GM19395 (cell line): ENCODE measurements at regions not wholly inside any gene's neighbourhood (a gene's known extent, or its start where the extent isn't known, plus 50 kb on each side); places are given as distances from the start of the nearest gene placed in this dataset.
"Not testable (repeated sequence)": the region's sequence is repeated elsewhere in the genome, so short reads cannot be mapped to it uniquely, and the experiment has no call there.

Experiments
- ATAC-seq: cut with Tn5 transposase; IDR thresholded peaks from one replicate; pipeline ENCODE4 v1.9.1; 2021; ENCODE audit warnings: mild to moderate bottlenecking, moderate library complexity; ENCODE audit not compliant: unreplicated experiment

DNA sequence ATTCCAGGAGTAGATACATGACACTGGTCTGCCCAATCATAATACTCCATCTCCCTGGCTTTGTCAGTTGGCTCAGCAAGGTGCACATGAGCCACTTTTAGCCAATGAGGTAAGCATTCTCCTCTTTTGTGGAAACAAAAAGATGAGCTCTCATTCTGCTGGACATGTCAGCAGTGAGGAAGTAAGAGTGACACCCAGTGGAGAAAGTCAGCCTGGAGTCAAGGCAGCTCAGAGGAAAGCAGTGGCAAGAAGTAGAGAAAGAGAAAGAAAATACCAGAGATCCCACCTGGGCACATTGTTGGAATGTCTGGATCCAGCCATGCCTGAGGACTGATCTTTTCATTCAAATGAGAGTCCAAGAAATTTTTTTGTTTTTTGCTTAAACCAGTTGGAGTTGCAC, 496.9 kb upstream of the C16orf82 start:
- ATAC-seq, result no peak

GRCh38 chr16:26578748-26579147, 488.0 kb upstream of the C16orf82 start:
- no peak for ATAC-seq

DNA sequence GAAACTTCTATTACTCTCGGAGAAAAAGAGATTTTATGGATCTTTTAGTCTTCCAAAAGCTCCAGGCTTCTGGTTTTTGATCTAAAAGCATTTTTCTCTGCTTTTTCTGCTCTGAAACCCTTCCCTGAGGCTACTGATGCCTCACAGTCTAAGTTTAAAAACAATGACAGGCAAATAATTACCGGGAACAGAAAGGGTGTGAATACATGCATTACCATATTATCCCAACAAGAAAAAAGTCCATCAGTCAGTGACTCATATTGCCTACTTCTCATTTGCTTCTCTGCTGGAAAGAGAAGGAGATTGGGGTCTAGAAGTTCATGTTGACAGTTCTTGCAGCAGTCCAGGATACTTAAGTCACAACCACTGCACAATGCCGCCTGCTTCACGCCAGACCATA, 482.9 kb upstream of the C16orf82 start:
- no peak for ATAC-seq

GRCh38 chr16:26593700-26594099, 473.0 kb upstream of the C16orf82 start:
- ATAC-seq, result no peak

- ATAC-seq, result no peak
These were observed 472.1 kb upstream of the C16orf82 start for GRCh38 chr16:26594666-26595065.

DNA sequence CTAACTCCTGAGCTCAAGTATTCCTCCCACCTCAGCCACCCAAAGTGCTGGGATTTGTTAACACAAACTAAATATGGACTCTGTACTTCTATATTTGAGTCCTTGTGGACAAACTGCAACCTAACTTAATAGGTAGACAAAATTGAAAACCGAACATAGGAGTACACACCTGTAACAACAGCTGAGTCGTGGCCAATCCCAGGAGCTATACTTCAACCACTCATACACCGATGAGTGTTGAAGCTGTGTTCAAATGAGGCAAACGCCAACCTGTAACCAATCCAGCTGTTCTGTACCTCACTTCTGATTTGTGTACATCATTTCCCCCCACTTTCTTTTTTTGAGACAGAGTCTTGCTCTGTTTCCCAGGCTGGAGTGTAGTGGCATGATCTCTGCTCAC, 471.5 kb upstream of the C16orf82 start:
- no peak for ATAC-seq

DNA sequence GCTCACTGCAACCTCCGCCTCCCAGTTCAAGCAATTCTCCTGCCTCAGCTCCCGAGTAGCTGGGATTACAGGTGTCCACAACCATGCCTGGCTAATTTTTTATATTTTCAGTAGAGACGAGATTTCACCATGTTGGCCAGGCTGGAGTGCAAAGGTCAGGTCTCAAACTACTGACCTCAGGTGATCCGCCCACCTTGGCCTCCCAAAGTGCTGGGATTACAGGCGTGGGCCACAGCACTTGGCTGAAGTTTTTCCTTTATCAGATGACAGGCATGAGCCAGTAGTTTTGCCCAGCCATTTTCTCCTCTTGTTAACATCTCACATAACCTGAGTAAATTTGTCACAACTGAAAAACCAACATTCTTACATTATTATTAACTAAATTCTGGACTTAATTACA, 470.7 kb upstream of the C16orf82 start:
- ATAC-seq, result not testable (repeated sequence)

- no peak for ATAC-seq
These were observed 468.7 kb upstream of the C16orf82 start for GRCh38 chr16:26598061-26598460.

DNA sequence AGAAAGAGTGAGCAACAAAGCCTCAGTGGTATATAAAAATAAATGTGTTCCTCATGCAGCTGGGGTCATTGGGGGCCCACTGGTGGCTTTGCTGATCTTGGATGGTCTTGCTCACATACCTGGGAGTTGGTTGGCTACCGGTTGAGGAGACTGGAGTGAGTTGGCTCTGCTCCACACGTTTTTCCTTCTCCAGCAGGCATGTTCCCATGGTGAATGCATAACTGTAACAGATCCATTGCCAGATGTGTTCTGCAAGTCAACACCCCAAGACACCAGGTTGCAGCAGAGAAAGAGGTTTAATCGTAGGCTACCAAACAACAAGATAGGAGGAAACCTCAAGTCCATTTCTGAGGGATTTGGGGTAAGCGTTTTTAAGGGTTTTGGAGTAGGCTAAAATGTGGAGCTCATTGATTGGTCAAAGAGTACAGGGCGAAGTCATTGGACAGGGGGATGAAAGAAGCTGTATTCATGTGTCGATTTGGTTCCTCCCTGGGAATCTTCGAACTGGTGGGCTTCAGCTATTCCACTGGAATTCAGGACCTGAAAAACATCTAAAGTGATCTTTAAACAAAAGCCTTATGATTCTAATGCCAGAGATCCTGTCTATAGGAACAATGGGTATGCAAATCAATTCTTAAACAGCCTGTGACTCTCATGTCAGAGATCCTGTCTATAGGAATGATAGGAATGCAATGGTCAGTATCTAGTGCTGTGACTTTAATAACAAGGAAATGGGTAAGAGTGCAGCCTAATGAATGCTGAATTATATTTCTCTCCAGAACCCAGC, 467.5 kb upstream of the C16orf82 start:
- no peak for ATAC-seq

GRCh38 chr16:26599785-26600104, 467.0 kb upstream of the C16orf82 start:
- no peak for ATAC-seq

- no peak for ATAC-seq
These were observed 465.4 kb upstream of the C16orf82 start for GRCh38 chr16:26601335-26601734.

DNA sequence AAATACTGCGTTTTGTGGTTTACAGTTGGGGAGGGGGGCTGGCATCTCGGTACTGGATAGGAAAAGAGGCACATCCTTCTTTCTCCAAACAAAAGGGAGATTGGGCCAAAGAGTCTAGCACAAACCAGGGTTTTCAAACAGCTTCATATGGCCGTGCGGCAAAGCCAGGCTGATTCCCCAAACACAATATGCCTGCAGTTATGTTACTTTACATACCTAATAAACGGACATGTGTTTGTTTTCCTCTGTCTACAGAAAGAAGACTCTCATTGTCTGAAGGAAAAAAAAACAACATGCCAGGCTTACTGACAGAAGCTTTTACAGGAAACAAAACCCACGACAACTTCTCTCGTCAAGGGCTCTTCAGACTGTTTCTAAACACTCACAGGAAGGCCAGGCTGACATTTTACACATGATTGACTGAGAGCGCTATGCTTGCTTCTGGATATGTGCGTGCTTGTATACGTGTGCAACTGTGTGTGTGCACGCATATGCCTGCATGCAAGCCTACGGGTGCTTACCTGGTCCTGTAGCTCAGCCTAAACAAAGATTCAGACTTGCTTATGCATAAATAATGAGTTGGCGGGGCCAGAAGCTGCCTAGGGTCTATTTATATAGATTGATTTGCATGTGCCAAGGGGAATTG, 461.0 kb upstream of the C16orf82 start:
- ATAC-seq, result no peak

- ATAC-seq, result no peak
These were observed 460.2 kb upstream of the C16orf82 start for GRCh38 chr16:26606381-26607150.

DNA sequence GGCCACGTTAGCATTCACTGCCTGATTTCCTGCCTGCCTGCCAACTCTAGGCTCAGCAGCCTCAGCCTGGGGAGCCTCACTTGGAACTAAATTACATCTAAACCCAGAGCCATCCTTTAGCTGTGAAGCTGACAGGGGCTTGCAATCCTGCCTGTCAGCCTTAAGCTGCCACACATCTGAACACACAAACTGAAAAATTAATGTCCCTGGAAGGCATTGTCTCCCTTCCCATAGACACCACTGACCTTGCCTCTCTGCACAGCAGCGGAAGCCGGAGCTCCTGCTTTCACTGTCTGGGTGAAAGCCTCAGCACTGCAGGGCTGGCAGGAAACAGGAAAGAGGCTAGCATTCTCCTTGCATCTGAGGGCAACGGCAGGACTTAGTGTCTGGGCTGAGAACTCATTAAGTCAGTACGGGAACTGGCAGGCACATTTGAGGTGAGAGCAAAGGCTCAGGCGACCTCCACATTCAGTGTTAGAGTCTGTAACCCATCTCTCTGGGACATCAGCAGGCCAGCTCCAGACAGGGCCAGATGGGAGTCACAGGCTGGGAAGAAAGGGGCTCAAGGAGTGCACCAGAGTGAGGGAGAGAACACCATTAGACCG, 452.4 kb upstream of the C16orf82 start:
- ATAC-seq, result no peak

DNA sequence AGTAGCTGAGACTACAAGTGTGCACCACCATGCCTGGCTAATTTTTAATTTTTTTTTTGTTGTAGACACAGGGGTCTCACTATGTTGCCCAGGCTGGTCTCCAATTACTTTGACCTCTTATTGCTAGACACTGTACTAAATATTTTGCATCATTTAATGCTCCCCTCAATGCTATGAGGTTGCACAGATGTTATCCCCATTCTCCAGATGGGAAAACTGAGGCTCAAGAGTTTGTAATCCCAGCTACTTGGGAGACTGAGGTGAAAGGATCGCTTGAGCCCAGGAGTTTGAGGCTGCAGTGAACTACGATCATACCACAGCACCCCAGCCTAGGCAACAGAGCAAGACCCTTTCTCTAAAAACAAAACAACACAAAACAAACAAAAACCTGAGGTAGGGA, 443.3 kb upstream of the C16orf82 start:
- ATAC-seq, result no peak

DNA sequence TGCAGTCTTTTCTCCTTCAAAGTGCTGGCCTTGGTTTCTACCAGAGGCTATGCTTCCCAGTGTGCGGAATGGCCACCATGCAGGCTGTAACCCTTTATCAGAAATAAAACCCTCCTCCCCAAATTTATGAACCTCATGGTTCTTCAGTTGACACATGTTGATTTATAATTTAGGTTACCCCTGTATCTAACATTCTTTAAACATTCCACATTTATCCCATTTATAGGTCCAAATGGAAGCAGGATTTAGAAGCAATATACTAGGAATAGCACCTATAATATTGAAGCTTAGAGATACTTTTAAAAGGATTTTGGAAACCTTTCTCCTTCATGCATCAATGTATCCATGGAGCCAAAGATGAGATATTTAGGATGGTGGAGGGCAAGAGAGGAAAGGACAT, 438.8 kb upstream of the C16orf82 start:
- no peak for ATAC-seq

GRCh38 chr16:26631365-26631764, 435.4 kb upstream of the C16orf82 start:
- ATAC-seq, result not testable (repeated sequence)

DNA sequence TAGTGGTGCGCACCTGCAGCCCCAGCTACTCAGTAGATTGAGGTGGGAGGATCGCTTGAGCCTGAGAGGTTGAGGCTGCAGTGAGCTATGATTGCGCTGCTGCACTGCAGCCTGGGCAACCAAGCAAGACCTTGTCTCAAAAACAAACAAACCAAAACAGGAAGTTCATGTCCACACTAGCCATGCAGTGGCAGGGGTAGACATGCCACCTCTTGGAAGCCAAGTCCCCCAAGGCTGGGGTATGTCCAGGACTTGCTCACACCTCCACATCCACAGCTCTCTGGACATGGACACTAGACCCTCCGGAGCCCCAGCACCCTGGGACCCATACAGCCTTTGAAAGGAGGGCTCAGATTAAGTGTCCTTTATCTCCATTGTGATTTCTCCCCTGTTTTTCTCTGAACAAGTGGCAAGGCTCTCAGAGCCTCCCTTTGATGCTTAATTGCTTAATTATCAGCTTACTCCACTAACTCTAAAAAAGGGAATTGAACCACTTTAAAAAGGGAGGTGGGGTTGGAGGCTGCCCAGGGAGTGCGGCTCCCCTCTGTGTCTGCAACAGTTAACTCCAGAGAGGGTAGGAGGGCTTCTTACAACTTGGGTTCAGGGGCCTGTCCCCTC, 424.6 kb upstream of the C16orf82 start:
- no peak for ATAC-seq

GRCh38 chr16:26643519-26643918, 423.2 kb upstream of the C16orf82 start:
- no peak for ATAC-seq

GRCh38 chr16:26644912-26645543, 421.7 kb upstream of the C16orf82 start:
- ATAC-seq, result no peak

DNA sequence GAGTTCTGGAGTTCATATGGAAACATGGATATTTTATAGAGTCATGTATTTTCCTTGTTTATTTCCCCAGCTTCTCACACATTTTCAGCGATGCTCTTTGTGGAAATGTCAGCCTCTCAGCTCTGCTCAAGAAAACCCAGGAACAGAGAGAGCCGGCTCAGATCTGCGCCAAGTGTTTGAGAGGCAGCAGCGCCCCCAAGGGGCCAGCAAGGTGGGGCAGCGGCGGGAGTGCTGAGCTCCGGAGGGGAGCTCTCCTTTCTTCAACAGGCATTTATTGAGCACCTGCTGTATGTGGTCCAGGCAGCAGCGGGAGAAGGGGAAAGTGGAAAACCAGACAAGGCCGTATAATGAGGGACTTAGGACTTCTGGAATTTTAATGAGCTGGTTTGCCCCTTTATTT, 421.1 kb upstream of the C16orf82 start:
- no peak for ATAC-seq
